ENCODE measurements at regions not wholly inside any gene's neighbourhood (a gene's known extent, or its start where the extent isn't known, plus 50 kb on each side); places are given as distances from the start of the nearest gene placed in this dataset.

- peaks cover 3% of the 10 kb centered on the region for H3K9me3 Mint-ChIP-seq
- H3K4me3 Mint-ChIP-seq, result no peak overlapping the region
- DNase-seq (no peak), ATAC-seq (no peak)
- no peaks in the 10 kb centered on the region for H3K4me1 Mint-ChIP-seq (ENCODE audit: low read depth)
- H3K27me3 Mint-ChIP-seq (ENCODE audit: low read depth), result peaks cover 2% of the 10 kb centered on the region
- H3K36me3 Mint-ChIP-seq (ENCODE audit: insufficient read depth), result no peaks in the 10 kb centered on the region
These were observed 163.4 kb upstream of the SEMA6D start for GRCh38 chr15:47553947-47554346.

GRCh38 chr15:47561102-47561501 is 156.2 kb upstream of the SEMA6D start:
- H3K36me3 Mint-ChIP-seq (ENCODE audit: insufficient read depth), result no peaks in the 10 kb centered on the region
- H3K9me3 Mint-ChIP-seq, result peaks cover 26% of the 10 kb centered on the region
- H3K27me3 Mint-ChIP-seq (ENCODE audit: low read depth), result peaks cover 2% of the 10 kb centered on the region
- ATAC-seq (no peak), DNase-seq (no peak)
- no peaks in the 10 kb centered on the region for H3K4me1 Mint-ChIP-seq (ENCODE audit: low read depth)
- no peak overlapping the region for H3K4me3 Mint-ChIP-seq

GRCh38 chr15:47565949-47566348 is 151.4 kb upstream of the SEMA6D start:
- DNase-seq (no peak), ATAC-seq (no peak)
- Mint-ChIP-seq H3K4me1 (ENCODE audit: low read depth) (no peaks in the 10 kb centered on the region), H3K36me3 (ENCODE audit: insufficient read depth) (no peaks in the 10 kb centered on the region), H3K4me3 (no peak overlapping the region), H3K9me3 (peaks cover 3% of the 10 kb centered on the region), H3K27me3 (ENCODE audit: low read depth) (no peaks in the 10 kb centered on the region)

GRCh38 chr15:47566610-47567009 is 150.7 kb upstream of the SEMA6D start:
- ATAC-seq (no peak), DNase-seq (no peak)
- H3K27me3 Mint-ChIP-seq (ENCODE audit: low read depth), result no peaks in the 10 kb centered on the region
- no peaks in the 10 kb centered on the region for H3K36me3 Mint-ChIP-seq (ENCODE audit: insufficient read depth)
- H3K4me3 Mint-ChIP-seq, result no peak overlapping the region
- H3K9me3 Mint-ChIP-seq, result no peaks in the 10 kb centered on the region
- H3K4me1 Mint-ChIP-seq (ENCODE audit: low read depth), result no peaks in the 10 kb centered on the region

- no peak for ATAC-seq
- Mint-ChIP-seq H3K4me3 (no peak overlapping the region), H3K27me3 (ENCODE audit: low read depth) (no peaks in the 10 kb centered on the region), H3K4me1 (ENCODE audit: low read depth) (no peaks in the 10 kb centered on the region), H3K36me3 (ENCODE audit: insufficient read depth) (no peaks in the 10 kb centered on the region), H3K9me3 (no peaks in the 10 kb centered on the region)
- no peak for DNase-seq
These were observed 149.3 kb upstream of the SEMA6D start for GRCh38 chr15:47568030-47568429.

- Mint-ChIP-seq H3K4me1 (ENCODE audit: low read depth) (no peaks in the 10 kb centered on the region), H3K9me3 (no peaks in the 10 kb centered on the region), H3K4me3 (no peak overlapping the region), H3K27me3 (ENCODE audit: low read depth) (no peaks in the 10 kb centered on the region), H3K36me3 (ENCODE audit: insufficient read depth) (no peaks in the 10 kb centered on the region)
- ATAC-seq (no peak), DNase-seq (no peak)
These were observed 147.3 kb upstream of the SEMA6D start for GRCh38 chr15:47570044-47570443.

- H3K9me3 Mint-ChIP-seq, result no peaks in the 10 kb centered on the region
- no peaks in the 10 kb centered on the region for H3K4me1 Mint-ChIP-seq (ENCODE audit: low read depth)
- H3K36me3 Mint-ChIP-seq (ENCODE audit: insufficient read depth), result no peaks in the 10 kb centered on the region
- no peaks in the 10 kb centered on the region for H3K27me3 Mint-ChIP-seq (ENCODE audit: low read depth)
- ATAC-seq (no peak), DNase-seq (no peak)
- no peak overlapping the region for H3K4me3 Mint-ChIP-seq
These were observed 146.9 kb upstream of the SEMA6D start for GRCh38 chr15:47570451-47570850.

- Mint-ChIP-seq H3K36me3 (ENCODE audit: insufficient read depth) (no peaks in the 10 kb centered on the region), H3K27me3 (ENCODE audit: low read depth) (no peaks in the 10 kb centered on the region), H3K9me3 (no peaks in the 10 kb centered on the region), H3K4me3 (no peak overlapping the region), H3K4me1 (ENCODE audit: low read depth) (no peaks in the 10 kb centered on the region)
- ATAC-seq (no peak), DNase-seq (no peak)
These were observed 146.2 kb upstream of the SEMA6D start for GRCh38 chr15:47570881-47571640.

- no peak overlapping the region for H3K4me3 Mint-ChIP-seq
- no peaks in the 10 kb centered on the region for H3K27me3 Mint-ChIP-seq (ENCODE audit: low read depth)
- H3K9me3 Mint-ChIP-seq, result no peaks in the 10 kb centered on the region
- no peak for DNase-seq
- no peaks in the 10 kb centered on the region for H3K4me1 Mint-ChIP-seq (ENCODE audit: low read depth)
- no peak for ATAC-seq
- H3K36me3 Mint-ChIP-seq (ENCODE audit: insufficient read depth), result no peaks in the 10 kb centered on the region
These were observed 143.6 kb upstream of the SEMA6D start for GRCh38 chr15:47573673-47574072.

GRCh38 chr15:47577000-47577399 is 140.3 kb upstream of the SEMA6D start:
- Mint-ChIP-seq H3K4me1 (ENCODE audit: low read depth) (no peaks in the 10 kb centered on the region), H3K27me3 (ENCODE audit: low read depth) (peaks cover 3% of the 10 kb centered on the region), H3K36me3 (ENCODE audit: insufficient read depth) (no peaks in the 10 kb centered on the region), H3K4me3 (no peak overlapping the region), H3K9me3 (no peaks in the 10 kb centered on the region)
- no peak for DNase-seq
- ATAC-seq, result no peak

GRCh38 chr15:47577461-47577860 is 139.8 kb upstream of the SEMA6D start:
- ATAC-seq (no peak), DNase-seq (no peak)
- Mint-ChIP-seq H3K4me1 (ENCODE audit: low read depth) (no peaks in the 10 kb centered on the region), H3K36me3 (ENCODE audit: insufficient read depth) (no peaks in the 10 kb centered on the region), H3K9me3 (no peaks in the 10 kb centered on the region), H3K4me3 (no peak overlapping the region), H3K27me3 (ENCODE audit: low read depth) (peaks cover 3% of the 10 kb centered on the region)

- Mint-ChIP-seq H3K4me3 (no peak overlapping the region), H3K27me3 (ENCODE audit: low read depth) (peaks cover 3% of the 10 kb centered on the region), H3K9me3 (no peaks in the 10 kb centered on the region), H3K36me3 (ENCODE audit: insufficient read depth) (no peaks in the 10 kb centered on the region), H3K4me1 (ENCODE audit: low read depth) (no peaks in the 10 kb centered on the region)
- DNase-seq (no peak), ATAC-seq (no peak)
These were observed 135.1 kb upstream of the SEMA6D start for GRCh38 chr15:47582233-47582632.

GRCh38 chr15:47584316-47584715 is 133.0 kb upstream of the SEMA6D start:
- Mint-ChIP-seq H3K9me3 (peaks cover 1% of the 10 kb centered on the region), H3K4me3 (no peak overlapping the region), H3K36me3 (ENCODE audit: insufficient read depth) (no peaks in the 10 kb centered on the region), H3K27me3 (ENCODE audit: low read depth) (peaks cover 3% of the 10 kb centered on the region), H3K4me1 (ENCODE audit: low read depth) (no peaks in the 10 kb centered on the region)
- ATAC-seq (no peak), DNase-seq (no peak)

GRCh38 chr15:47586653-47587224 is 130.6 kb upstream of the SEMA6D start:
- no peaks in the 10 kb centered on the region for H3K27me3 Mint-ChIP-seq (ENCODE audit: low read depth)
- ATAC-seq (no peak), DNase-seq (no peak)
- no peaks in the 10 kb centered on the region for H3K36me3 Mint-ChIP-seq (ENCODE audit: insufficient read depth)
- H3K4me1 Mint-ChIP-seq (ENCODE audit: low read depth), result no peaks in the 10 kb centered on the region
- H3K4me3 Mint-ChIP-seq, result no peak overlapping the region
- H3K9me3 Mint-ChIP-seq, result peaks cover 4% of the 10 kb centered on the region

GRCh38 chr15:47587940-47588802 is 129.1 kb upstream of the SEMA6D start:
- H3K27me3 Mint-ChIP-seq (ENCODE audit: low read depth), result no peaks in the 10 kb centered on the region
- no peaks in the 10 kb centered on the region for H3K4me1 Mint-ChIP-seq (ENCODE audit: low read depth)
- DNase-seq (no peak), ATAC-seq (no peak)
- no peaks in the 10 kb centered on the region for H3K36me3 Mint-ChIP-seq (ENCODE audit: insufficient read depth)
- no peak overlapping the region for H3K4me3 Mint-ChIP-seq
- H3K9me3 Mint-ChIP-seq, result peaks cover 4% of the 10 kb centered on the region

Data from activated T-cell treated with anti-CD3 and anti-CD28 coated beads, Interleukin-2, amount 50 U/mL, for 4 hours (primary cell).